DMS53 treated with DMSO at 0.1 percent for 48 hours (cell line): ENCODE measurements at regions not wholly inside any gene's neighbourhood (a gene's known extent, or its start where the extent isn't known, plus 50 kb on each side); places are given as distances from the start of the nearest gene placed in this dataset.
A peak's percentile ranks its signal among the peaks of the same experiment; 100 is the strongest.
"Not testable (repeated sequence)": the region's sequence is repeated elsewhere in the genome, so short reads cannot be mapped to it uniquely, and the experiment has no call there.

Source experiments
- DNase-seq: peaks from one replicate; lab custom pipeline; 2025; ENCODE audit not compliant: unreplicated experiment; lab: John Stamatoyannopoulos, UW

GRCh38 chr10:52368725-52369124 lies 54.6 kb downstream of the DKK1 start:
- DNase-seq: no peak

DNA sequence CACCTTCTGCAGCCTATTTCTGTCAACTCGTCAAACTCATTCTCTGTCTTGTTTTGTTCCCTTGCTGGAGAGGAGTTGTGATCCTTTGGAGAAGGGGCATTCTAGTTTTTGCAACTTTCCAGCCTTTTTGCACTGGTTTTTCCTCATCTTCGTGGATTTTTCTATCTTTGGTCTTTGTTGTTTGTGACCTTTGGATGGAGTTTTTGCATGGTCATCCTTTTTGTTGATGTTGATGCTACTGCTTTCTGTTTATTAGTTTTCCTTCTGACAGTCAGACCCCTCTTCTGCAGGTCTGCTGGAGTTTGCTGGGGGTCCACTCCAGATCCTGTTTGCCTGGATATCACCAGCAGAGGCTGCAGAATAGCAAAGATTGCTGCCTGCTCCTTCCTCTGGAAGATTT lies 60.1 kb downstream of the DKK1 start:
- not testable (repeated sequence) for DNase-seq

DNA sequence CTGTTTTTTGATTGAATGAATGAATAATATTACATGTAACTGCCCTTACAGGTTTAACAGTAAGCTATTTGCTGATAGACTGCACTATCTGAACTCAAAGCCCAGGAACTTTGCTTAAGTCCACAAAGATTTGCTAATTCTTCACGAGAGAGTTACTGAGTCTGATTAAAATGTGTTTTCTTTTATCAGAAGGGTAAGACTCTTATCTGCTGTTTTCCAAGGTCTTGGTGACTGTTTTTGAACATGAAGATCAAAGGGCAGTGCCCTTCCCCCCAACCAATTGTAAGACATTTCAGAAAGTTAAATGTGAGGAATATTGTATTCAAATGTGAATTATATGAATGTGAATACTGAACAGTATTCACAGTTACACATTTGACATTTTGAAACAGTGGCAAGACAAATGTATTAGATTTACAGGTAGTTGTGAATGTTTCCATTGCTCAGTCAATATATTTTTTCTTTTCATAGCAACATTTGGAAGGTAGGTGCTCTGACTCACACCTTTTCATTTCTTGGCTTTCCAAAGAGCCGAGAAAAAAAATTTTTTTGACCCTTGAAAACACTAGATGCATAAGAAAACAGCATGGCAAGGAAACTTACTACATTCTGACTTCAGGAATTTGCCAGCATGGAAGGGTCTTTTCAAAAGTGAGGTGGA lies 62.7 kb downstream of the DKK1 start:
- no peak for DNase-seq

- DNase-seq: no peak
Measured at GRCh38 chr10:52378124-52378523, 64.0 kb downstream of the DKK1 start.

- no peak for DNase-seq
Measured at GRCh38 chr10:52379287-52379686, 65.2 kb downstream of the DKK1 start.

- DNase-seq: no peak
Measured at GRCh38 chr10:52383088-52383487, 69.0 kb downstream of the DKK1 start.

GRCh38 chr10:52387744-52388143 lies 73.7 kb downstream of the DKK1 start:
- peak; percentile 34 for DNase-seq

DNA sequence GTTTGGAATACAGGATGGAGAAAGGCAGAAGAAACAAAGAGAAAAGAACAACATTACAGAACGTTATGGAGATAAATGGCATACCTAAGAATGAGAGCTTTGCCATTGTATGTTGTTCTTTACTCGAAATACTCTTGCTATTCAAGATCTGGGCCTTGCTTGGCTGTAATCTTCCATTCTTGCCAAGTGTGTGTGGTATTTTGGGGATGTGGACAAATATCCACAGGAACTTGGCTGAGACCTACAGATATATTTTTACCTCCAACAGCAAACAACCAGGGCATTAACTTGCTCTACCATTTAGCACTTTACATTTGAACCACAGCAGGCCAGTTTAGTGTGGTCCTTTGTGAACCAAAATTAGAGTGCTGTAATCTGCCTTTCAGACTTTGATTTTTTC lies 76.3 kb downstream of the DKK1 start:
- no peak for DNase-seq

DNA sequence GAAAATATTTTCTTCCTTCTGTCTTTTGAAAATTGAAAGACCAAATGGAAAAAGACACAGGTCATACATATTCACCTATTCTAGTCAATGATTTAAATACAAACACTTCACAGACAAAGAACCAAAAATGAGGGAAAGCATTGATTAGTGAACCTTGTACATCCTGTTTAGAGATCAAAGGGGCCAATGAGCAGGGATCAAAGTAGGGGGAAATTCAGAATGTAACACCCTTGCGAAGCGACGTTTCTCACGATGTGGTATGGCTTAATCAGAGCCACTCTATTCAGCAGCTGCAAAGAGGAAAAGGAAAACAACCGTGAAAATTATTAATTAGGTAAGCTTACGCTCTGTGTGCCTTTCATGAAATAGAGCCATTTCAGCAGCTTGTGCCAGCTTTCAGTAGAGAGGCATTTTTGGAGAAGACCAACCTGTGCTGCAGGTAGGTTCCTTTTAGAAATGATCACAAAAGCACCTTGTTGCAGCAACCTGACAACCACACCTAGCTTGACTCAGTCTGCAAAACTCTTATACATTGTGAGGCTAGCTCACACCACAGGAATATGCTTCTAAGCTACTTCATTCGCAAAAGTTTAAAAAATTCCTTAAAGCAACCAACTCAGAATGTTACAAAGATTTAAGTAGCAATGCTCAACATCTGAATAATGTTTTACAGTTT lies 78.0 kb downstream of the DKK1 start:
- DNase-seq: no peak

- DNase-seq: no peak
Measured at GRCh38 chr10:52394246-52394645, 80.2 kb downstream of the DKK1 start.

- DNase-seq: no peak
Measured at GRCh38 chr10:52400562-52400961, 86.5 kb downstream of the DKK1 start.

- DNase-seq: not testable (repeated sequence)
Measured at GRCh38 chr10:52403801-52404200, 89.7 kb downstream of the DKK1 start.

DNA sequence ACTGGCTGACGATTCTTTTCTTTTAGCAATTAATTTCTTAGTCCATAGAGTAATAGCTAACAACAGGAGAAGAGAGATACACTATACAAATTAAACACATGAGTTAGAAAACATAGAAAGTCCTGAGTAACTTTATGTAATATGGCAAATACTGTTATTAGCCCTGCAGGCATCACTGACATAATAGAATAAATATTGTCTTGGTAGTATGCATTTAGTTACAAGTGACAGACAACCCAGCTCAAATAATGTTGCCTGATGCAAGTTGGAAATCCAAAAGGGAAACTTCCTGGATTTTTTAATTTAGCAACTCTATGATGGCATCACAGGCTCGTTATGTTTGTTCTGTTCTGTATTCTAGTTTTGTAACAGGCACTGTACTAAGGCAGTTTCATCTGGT lies 95.1 kb downstream of the DKK1 start:
- no peak for DNase-seq

GRCh38 chr10:52409928-52410327 lies 95.8 kb downstream of the DKK1 start:
- DNase-seq: no peak

GRCh38 chr10:52410916-52411315 lies 96.8 kb downstream of the DKK1 start:
- no peak for DNase-seq

DNA sequence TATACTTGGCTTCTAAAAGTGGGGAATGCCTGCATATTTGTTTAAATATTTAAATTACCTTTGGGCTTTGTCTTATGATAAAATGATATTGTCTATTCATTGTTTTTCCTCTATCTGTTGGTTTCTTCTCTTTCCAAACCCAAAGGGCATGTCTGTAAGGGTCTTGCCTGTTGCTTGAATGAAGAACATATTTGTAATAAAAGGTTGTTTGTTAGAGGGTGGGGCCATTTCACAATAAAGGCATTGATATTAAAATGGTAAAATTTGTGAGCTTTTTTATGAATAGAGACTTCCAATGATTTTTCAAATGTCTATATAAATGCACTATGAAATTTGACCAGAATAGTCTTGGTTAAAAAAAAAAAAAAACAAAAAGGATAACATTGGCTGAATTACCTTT lies 105.2 kb downstream of the DKK1 start:
- DNase-seq: no peak

- no peak for DNase-seq
Measured at GRCh38 chr10:52420656-52421055, 106.6 kb downstream of the DKK1 start.

DNA sequence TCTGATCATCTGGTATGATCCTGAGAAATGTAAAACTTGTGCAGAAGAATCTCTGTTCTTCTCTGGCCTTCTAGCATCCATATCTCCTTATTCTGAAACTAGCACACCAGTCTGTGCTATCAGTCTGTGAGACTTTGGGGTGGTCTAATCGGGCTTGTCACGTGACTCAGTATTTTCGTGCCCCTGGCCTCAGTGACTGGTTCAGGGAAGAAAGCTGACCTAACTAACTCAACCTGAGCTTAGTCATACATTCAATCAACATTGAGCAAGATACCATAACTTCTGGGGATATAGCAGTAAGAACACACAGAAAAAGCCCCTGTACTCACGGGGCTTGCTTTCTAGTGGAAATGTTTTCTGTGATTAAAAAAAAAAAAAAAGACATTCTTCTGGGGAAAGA lies 109.3 kb downstream of the DKK1 start:
- no peak for DNase-seq

- DNase-seq: no peak
Measured at GRCh38 chr10:52424341-52424740, 110.3 kb downstream of the DKK1 start.

DNA sequence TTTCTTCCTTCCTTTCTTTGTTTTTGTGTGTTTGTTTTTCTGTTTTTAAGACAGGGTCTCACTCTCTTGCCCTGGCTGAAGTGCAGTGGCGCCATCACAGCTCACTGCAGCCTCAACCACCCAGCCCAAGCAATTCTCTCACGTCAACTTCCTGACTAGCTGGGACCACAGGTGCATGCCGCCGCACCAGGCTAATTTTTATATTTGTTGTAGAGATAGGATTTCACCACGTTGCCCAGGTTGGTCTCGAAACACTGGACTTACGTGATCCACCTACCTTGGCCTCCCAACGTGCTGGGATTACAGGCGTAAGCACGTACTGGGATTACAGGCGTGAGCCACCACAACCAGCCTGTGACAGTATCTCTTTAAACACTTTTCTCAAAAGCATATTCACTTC lies 120.7 kb downstream of the DKK1 start:
- no peak for DNase-seq

- DNase-seq: no peak
Measured at GRCh38 chr10:52436664-52437063, 122.6 kb downstream of the DKK1 start.

- no peak for DNase-seq
Measured at GRCh38 chr10:52437205-52437646, 123.1 kb downstream of the DKK1 start.

DNA sequence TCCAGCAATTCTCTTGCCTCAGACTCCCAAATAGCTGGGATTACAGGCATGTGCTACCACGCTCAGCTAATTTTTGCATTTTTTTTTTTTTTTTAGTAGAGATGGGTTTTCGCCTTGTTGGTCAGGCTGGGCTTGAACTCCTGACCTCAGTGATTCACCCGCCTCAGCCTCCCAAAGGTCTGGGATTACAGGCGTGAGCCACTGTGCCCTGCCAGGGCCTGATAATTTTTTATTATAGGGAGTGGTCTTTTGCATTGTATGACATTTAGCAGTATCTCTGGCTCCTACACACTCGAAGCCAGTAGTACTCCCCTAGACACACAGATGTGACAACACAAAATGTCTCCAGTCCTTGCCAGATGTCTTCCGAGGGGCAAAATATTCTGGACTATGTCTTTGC lies 124.0 kb downstream of the DKK1 start:
- DNase-seq: no peak
